Liver (tissue), 3 donors: ENCODE measurements at regions not wholly inside any gene's neighbourhood (a gene's known extent, or its start where the extent isn't known, plus 50 kb on each side); places are given as distances from the start of the nearest gene placed in this dataset.

Experiments used
- ATF3 ChIP-seq: IDR thresholded peaks from 2 replicates; pipeline ENCODE4 v1.6.1; 2016; ENCODE audit warnings: antibody characterized with exemption
- GABPA ChIP-seq, 2 donors: IDR thresholded peaks in 1 of 2; conservative IDR thresholded peaks in 1 of 2; 2 replicates each; pipeline ENCODE4 v1.6.1; 2016; ENCODE audit warnings: antibody characterized with exemption in 2 of 2, mild to moderate bottlenecking in 1 of 2, moderate library complexity in 1 of 2
- JUND ChIP-seq, 2 donors: IDR thresholded peaks; 2 replicates each; pipeline ENCODE4 v1.6.1; 2016; ENCODE audit warnings: antibody characterized with exemption in 2 of 2
- RAD21 ChIP-seq, 2 donors: IDR thresholded peaks; 2 replicates each; pipeline ENCODE4 v1.6.1; 2016; ENCODE audit warnings: antibody characterized with exemption in 2 of 2, mild to moderate bottlenecking in 2 of 2
- RXRA ChIP-seq, 2 donors: IDR thresholded peaks; 2 replicates each; pipeline ENCODE4 v1.6.1; 2017 to 2018; ENCODE audit warnings: antibody characterized with exemption in 2 of 2, mild to moderate bottlenecking in 1 of 2
- SP1 ChIP-seq: IDR thresholded peaks from 2 replicates; pipeline ENCODE4 v1.6.1; 2018; ENCODE audit warnings: antibody characterized with exemption, mild to moderate bottlenecking
- TAF1 ChIP-seq: conservative IDR thresholded peaks from 2 replicates; pipeline ENCODE4 v1.6.1; 2016; ENCODE audit warnings: antibody characterized with exemption, mild to moderate bottlenecking
- YY1 ChIP-seq: IDR thresholded peaks from 2 replicates; pipeline ENCODE4 v1.6.1; 2016; ENCODE audit warnings: antibody characterized with exemption, mild to moderate bottlenecking
- TF ChIP-seq, protein P1 (sequence below): fragments of 150-350 bp; IDR thresholded peaks from 2 replicates; pipeline ENCODE4 v1.5.1; 2017; ENCODE audit warnings: improper control_type of control experiment, low read depth, low read length; ENCODE audit not compliant: missing input control
- TF ChIP-seq, protein P2 (sequence below): IDR thresholded peaks from 2 replicates; pipeline ENCODE4 v1.6.1; 2016; ENCODE audit warnings: antibody characterized with exemption, mild to moderate bottlenecking
- TF ChIP-seq, protein P3 (sequence below): IDR thresholded peaks from 2 replicates; pipeline ENCODE4 v1.6.1; 2016; ENCODE audit warnings: antibody characterized with exemption
- donor health status: healthy.
- donor health status: healthy.

- TF ChIP-seq JUND (IDR thresholded peaks at IDR 0.05) (no peak), ATF3 (no peak), RAD21 (IDR thresholded peaks at IDR 0.05) (no peak), SP1 (no peak), YY1 (no peak), GABPA (IDR thresholded peaks at IDR 0.05 in 1 of 2, conservative IDR thresholded peaks at IDR 0.05 in 1 of 2) (no peak), RXRA (IDR thresholded peaks at IDR 0.05) (no peak), TAF1 (no peak)
- TF ChIP-seq, protein P1, sequence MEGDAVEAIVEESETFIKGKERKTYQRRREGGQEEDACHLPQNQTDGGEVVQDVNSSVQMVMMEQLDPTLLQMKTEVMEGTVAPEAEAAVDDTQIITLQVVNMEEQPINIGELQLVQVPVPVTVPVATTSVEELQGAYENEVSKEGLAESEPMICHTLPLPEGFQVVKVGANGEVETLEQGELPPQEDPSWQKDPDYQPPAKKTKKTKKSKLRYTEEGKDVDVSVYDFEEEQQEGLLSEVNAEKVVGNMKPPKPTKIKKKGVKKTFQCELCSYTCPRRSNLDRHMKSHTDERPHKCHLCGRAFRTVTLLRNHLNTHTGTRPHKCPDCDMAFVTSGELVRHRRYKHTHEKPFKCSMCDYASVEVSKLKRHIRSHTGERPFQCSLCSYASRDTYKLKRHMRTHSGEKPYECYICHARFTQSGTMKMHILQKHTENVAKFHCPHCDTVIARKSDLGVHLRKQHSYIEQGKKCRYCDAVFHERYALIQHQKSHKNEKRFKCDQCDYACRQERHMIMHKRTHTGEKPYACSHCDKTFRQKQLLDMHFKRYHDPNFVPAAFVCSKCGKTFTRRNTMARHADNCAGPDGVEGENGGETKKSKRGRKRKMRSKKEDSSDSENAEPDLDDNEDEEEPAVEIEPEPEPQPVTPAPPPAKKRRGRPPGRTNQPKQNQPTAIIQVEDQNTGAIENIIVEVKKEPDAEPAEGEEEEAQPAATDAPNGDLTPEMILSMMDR: no peak
- TF ChIP-seq, protein P2, sequence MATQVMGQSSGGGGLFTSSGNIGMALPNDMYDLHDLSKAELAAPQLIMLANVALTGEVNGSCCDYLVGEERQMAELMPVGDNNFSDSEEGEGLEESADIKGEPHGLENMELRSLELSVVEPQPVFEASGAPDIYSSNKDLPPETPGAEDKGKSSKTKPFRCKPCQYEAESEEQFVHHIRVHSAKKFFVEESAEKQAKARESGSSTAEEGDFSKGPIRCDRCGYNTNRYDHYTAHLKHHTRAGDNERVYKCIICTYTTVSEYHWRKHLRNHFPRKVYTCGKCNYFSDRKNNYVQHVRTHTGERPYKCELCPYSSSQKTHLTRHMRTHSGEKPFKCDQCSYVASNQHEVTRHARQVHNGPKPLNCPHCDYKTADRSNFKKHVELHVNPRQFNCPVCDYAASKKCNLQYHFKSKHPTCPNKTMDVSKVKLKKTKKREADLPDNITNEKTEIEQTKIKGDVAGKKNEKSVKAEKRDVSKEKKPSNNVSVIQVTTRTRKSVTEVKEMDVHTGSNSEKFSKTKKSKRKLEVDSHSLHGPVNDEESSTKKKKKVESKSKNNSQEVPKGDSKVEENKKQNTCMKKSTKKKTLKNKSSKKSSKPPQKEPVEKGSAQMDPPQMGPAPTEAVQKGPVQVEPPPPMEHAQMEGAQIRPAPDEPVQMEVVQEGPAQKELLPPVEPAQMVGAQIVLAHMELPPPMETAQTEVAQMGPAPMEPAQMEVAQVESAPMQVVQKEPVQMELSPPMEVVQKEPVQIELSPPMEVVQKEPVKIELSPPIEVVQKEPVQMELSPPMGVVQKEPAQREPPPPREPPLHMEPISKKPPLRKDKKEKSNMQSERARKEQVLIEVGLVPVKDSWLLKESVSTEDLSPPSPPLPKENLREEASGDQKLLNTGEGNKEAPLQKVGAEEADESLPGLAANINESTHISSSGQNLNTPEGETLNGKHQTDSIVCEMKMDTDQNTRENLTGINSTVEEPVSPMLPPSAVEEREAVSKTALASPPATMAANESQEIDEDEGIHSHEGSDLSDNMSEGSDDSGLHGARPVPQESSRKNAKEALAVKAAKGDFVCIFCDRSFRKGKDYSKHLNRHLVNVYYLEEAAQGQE: no peak
- TF ChIP-seq, protein P3, sequence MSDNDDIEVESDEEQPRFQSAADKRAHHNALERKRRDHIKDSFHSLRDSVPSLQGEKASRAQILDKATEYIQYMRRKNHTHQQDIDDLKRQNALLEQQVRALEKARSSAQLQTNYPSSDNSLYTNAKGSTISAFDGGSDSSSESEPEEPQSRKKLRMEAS: no peak
These were observed 107.1 kb downstream of the TEX36 start for GRCh38 chr10:125575843-125576242.
